ENCODE measurements at regions not wholly inside any gene's neighbourhood (a gene's known extent, or its start where the extent isn't known, plus 50 kb on each side); places are given as distances from the start of the nearest gene placed in this dataset.

- DNase-seq: no peak
Measured at GRCh38 chr1:234684856-234685255, 74.9 kb upstream of the IRF2BP2 start.

GRCh38 chr1:234683861-234684632, 74.1 kb upstream of the IRF2BP2 start:
- DNase-seq: no peak

GRCh38 chr1:234683127-234683860, 73.3 kb upstream of the IRF2BP2 start:
- no peak for DNase-seq

GRCh38 chr1:234681990-234682389, 72.0 kb upstream of the IRF2BP2 start:
- DNase-seq: no peak

GRCh38 chr1:234681065-234681464, 71.1 kb upstream of the IRF2BP2 start:
- no peak for DNase-seq

- no peak for DNase-seq
Measured at GRCh38 chr1:234680331-234680904, 70.4 kb upstream of the IRF2BP2 start.

GRCh38 chr1:234676103-234676594, 66.2 kb upstream of the IRF2BP2 start:
- DNase-seq: peak; percentile 72

- DNase-seq: no peak
Measured at GRCh38 chr1:234675572-234675971, 65.6 kb upstream of the IRF2BP2 start.

- DNase-seq: no peak
Measured at GRCh38 chr1:234675006-234675405, 65.0 kb upstream of the IRF2BP2 start.

- DNase-seq: no peak
Measured at GRCh38 chr1:234674218-234674815, 64.3 kb upstream of the IRF2BP2 start.

GRCh38 chr1:234672349-234673135, 62.6 kb upstream of the IRF2BP2 start:
- DNase-seq: no peak

GRCh38 chr1:234670967-234671626, 61.1 kb upstream of the IRF2BP2 start:
- DNase-seq: no peak

- no peak for DNase-seq
Measured at GRCh38 chr1:234669499-234669898, 59.5 kb upstream of the IRF2BP2 start.

GRCh38 chr1:234668577-234668955, 58.6 kb upstream of the IRF2BP2 start:
- DNase-seq: no peak

- no peak for DNase-seq
Measured at GRCh38 chr1:234667600-234668576, 57.9 kb upstream of the IRF2BP2 start.

- no peak for DNase-seq
Measured at GRCh38 chr1:234666761-234667160, 56.8 kb upstream of the IRF2BP2 start.

GRCh38 chr1:234665975-234666605, 56.1 kb upstream of the IRF2BP2 start:
- no peak for DNase-seq

- DNase-seq: no peak
Measured at GRCh38 chr1:234662148-234662547, 52.2 kb upstream of the IRF2BP2 start.

- DNase-seq: no peak
Measured at GRCh38 chr1:234661317-234661928, 51.4 kb upstream of the IRF2BP2 start.

Data from CD4-positive, alpha-beta T cell treated with Interleukin-17A for 4 hours (primary cell).